ENCODE measurements at regions not wholly inside any gene's neighbourhood (a gene's known extent, or its start where the extent isn't known, plus 50 kb on each side); places are given as distances from the start of the nearest gene placed in this dataset.

DNA sequence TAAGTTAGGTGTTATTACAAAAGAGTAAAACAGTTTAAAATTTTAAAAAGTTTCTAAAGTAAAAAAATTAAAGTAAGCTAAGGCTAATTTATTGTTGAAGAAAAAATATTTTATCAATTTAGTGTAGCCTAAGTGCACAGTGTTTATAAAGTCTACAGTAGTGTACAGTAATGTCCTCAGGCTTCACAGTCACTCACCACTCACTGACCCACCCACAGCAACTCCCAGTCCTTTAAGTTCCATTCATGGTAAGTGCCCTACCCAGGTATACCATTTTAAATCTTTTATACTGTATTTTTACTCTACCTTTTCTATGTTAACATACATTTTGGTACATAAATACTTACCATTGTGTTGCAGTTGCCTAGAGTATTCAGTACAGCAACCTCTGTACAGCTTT is 120.3 kb upstream of the DKK2 start:
- Mint-ChIP-seq H3K4me3 (no peak overlapping the region), H3K4me1 (peaks cover 20% of the 10 kb centered on the region), H3K27me3 (ENCODE audit: low read depth) (no peaks in the 10 kb centered on the region), H3K27ac (no peak overlapping the region), H3K36me3 (ENCODE audit: low read depth) (no peaks in the 10 kb centered on the region), H3K9me3 (no peaks in the 10 kb centered on the region)
- TF ChIP-seq, protein P1, sequence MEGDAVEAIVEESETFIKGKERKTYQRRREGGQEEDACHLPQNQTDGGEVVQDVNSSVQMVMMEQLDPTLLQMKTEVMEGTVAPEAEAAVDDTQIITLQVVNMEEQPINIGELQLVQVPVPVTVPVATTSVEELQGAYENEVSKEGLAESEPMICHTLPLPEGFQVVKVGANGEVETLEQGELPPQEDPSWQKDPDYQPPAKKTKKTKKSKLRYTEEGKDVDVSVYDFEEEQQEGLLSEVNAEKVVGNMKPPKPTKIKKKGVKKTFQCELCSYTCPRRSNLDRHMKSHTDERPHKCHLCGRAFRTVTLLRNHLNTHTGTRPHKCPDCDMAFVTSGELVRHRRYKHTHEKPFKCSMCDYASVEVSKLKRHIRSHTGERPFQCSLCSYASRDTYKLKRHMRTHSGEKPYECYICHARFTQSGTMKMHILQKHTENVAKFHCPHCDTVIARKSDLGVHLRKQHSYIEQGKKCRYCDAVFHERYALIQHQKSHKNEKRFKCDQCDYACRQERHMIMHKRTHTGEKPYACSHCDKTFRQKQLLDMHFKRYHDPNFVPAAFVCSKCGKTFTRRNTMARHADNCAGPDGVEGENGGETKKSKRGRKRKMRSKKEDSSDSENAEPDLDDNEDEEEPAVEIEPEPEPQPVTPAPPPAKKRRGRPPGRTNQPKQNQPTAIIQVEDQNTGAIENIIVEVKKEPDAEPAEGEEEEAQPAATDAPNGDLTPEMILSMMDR (IDR thresholded peaks at IDR 0.05; ENCODE audit: unreplicated experiment in 3 of 3) = no peak

DNA sequence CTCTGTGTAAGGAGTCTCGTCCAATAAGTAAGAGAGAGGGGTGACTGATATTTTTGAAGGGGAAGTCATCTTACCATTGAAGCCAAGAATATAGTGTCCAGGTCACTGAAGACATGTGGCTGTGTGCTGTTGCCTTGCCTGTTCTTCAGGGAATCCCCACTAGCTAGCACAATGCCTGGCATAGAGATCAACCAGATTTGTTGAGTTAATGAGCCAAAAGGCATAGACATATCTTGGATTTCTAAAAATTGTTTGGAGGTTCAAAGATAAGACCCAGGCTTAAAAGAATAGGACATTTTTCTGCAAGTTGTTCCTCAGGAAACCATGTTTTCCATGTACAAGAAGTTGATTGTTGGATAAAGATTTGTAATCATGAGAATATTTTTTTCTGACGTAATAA is 119.3 kb upstream of the DKK2 start:
- H3K27ac Mint-ChIP-seq = peak overlapping the region; percentile 6 to 25 (median 6)

DNA sequence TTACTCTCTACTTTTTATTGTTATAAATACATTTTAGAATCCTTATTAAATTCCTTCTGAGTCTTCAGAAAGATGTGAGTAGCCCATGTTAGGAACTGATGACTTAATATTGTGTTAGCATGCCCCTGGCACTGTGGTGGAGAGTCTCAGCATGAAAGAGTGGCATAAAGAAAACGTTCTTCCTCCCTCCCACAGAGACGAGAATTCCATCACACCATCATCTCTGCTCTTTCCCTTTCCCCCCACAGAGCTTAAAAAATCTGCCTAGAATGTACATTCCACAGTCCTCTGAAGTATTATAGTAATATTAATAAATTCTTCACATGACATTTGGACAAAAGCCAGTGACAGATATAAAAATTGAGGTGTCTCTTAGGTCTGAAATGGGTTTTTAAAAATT is 117.8 kb upstream of the DKK2 start:
- Mint-ChIP-seq H3K4me1 (peaks cover 20% of the 10 kb centered on the region), H3K27ac (peak overlapping the region; percentile 6 to 62 (median 19)), H3K4me3 (no peak overlapping the region), H3K27me3 (ENCODE audit: low read depth) (no peaks in the 10 kb centered on the region), H3K36me3 (ENCODE audit: low read depth) (no peaks in the 10 kb centered on the region), H3K9me3 (no peaks in the 10 kb centered on the region)
- TF ChIP-seq, protein P1 (IDR thresholded peaks at IDR 0.05; ENCODE audit: unreplicated experiment in 3 of 3) = no peak

More for the DNA sequence above, 119.3 kb upstream of the DKK2 start:
- no peaks in the 10 kb centered on the region for H3K36me3 Mint-ChIP-seq (ENCODE audit: low read depth)
- H3K9me3 Mint-ChIP-seq = no peaks in the 10 kb centered on the region
- peaks cover 20% of the 10 kb centered on the region for H3K4me1 Mint-ChIP-seq
- TF ChIP-seq, protein P1 (IDR thresholded peaks at IDR 0.05; ENCODE audit: unreplicated experiment in 3 of 3) = no peak
- no peaks in the 10 kb centered on the region for H3K27me3 Mint-ChIP-seq (ENCODE audit: low read depth)
- H3K4me3 Mint-ChIP-seq = no peak overlapping the region

DNA sequence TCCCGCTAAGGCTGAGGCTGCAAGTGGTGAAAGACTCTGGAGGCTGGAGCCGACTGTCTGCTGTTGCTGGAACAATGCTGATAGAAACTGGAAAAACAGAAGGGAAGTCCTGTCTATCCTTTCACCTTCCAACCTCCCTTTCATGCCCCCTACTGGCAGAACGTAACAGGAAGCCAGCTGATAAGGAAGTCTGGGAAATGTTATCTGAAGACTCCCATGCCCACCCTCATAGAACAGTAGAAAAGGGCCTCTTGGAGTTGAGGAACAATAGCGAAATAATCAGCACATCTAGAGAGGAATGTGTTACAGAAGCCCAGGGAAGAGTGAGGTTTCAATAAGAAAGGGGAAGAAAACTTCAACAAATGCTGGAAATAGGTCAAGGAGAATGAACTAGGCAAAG is 117.1 kb upstream of the DKK2 start:
- H3K4me3 Mint-ChIP-seq = no peak overlapping the region
- no peaks in the 10 kb centered on the region for H3K36me3 Mint-ChIP-seq (ENCODE audit: low read depth)

DNA sequence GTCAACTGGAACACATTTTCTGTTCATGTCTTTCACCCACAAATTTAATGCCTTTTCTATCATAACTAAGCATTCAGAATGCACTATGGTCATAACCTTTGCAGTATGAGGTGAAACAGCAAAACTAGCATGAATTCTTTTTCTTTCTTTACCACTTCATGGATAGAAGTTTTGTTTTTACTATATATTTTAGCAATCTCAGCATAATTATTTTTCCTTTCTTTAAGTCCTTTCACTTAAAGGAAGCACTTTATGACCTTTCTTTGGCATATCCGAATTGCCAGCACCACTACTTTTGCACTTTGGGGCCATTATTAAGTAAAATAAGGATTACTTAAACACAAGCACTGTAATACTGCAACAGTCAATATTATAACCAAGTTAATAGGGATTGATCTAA is 115.1 kb upstream of the DKK2 start:
- Mint-ChIP-seq H3K36me3 (ENCODE audit: low read depth) (no peaks in the 10 kb centered on the region), H3K4me1 (peaks cover 20% of the 10 kb centered on the region), H3K27ac (no peak overlapping the region), H3K27me3 (ENCODE audit: low read depth) (no peaks in the 10 kb centered on the region), H3K9me3 (no peaks in the 10 kb centered on the region), H3K4me3 (no peak overlapping the region)
- TF ChIP-seq, protein P1 (IDR thresholded peaks at IDR 0.05; ENCODE audit: unreplicated experiment in 3 of 3) = no peak

More for the DNA sequence above, 117.1 kb upstream of the DKK2 start:
- H3K9me3 Mint-ChIP-seq = no peaks in the 10 kb centered on the region
- TF ChIP-seq, protein P1 (IDR thresholded peaks at IDR 0.05; ENCODE audit: unreplicated experiment in 3 of 3) = no peak
- H3K27ac Mint-ChIP-seq = no peak overlapping the region
- H3K27me3 Mint-ChIP-seq (ENCODE audit: low read depth) = no peaks in the 10 kb centered on the region
- peaks cover 20% of the 10 kb centered on the region for H3K4me1 Mint-ChIP-seq

DNA sequence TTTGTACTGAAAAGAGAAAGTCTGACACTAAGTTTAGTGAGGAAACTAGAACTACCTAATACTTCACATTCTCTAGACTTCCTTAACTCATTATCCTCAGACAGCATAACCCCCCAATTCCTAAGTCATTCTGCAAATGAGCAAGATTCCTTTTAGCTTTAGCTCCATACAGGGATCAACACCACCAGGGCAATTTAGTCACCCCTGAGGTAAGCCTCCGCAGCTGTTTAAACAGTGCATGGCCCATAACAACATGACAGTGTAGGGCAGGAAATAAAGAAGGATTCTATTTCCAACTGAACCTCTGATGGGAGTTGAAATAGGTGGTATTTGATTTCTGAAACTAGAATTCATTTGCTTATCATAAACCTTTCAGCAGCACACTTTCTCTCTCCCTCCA is 112.8 kb upstream of the DKK2 start:
- TF ChIP-seq, protein P1 (IDR thresholded peaks at IDR 0.05; ENCODE audit: unreplicated experiment in 3 of 3) = no peak
- no peaks in the 10 kb centered on the region for H3K27me3 Mint-ChIP-seq (ENCODE audit: low read depth)
- no peak overlapping the region for H3K4me3 Mint-ChIP-seq
- H3K36me3 Mint-ChIP-seq (ENCODE audit: low read depth) = no peaks in the 10 kb centered on the region
- no peak overlapping the region for H3K27ac Mint-ChIP-seq
- H3K9me3 Mint-ChIP-seq = no peaks in the 10 kb centered on the region
- H3K4me1 Mint-ChIP-seq = peaks cover 6% of the 10 kb centered on the region
